ENCODE measurements at regions not wholly inside any gene's neighbourhood (a gene's known extent, or its start where the extent isn't known, plus 50 kb on each side); places are given as distances from the start of the nearest gene placed in this dataset.

GRCh38 chr13:73481886-73482445 is 423.2 kb downstream of the KLF5 start:
- no peak overlapping the region for H3K9ac ChIP-seq
- H3K79me2 ChIP-seq = no peaks in the 10 kb centered on the region
- H2AFZ ChIP-seq = no peak overlapping the region
- H3K4me2 ChIP-seq (ENCODE audit: low read length) = no peak overlapping the region
- no peaks in the 10 kb centered on the region for H3K27me3 ChIP-seq (ENCODE audit: control insufficient read depth, insufficient read depth, low read length)
- H3K27ac ChIP-seq = no peak overlapping the region
- no peak for TF ChIP-seq CTCF (IDR thresholded peaks at IDR 0.05)
- no peaks in the 10 kb centered on the region for H3K4me1 ChIP-seq
- no peak overlapping the region for H3K4me3 ChIP-seq (ENCODE audit: low read depth, low read length)
- H3K36me3 ChIP-seq (ENCODE audit: control insufficient read depth, insufficient read depth, low read length) = no peaks in the 10 kb centered on the region
- H3K9me3 ChIP-seq (ENCODE audit: control insufficient read depth, low read length) = no peaks in the 10 kb centered on the region

- no peak overlapping the region for H2AFZ ChIP-seq
- H3K27ac ChIP-seq = no peak overlapping the region
These were observed 422.2 kb downstream of the KLF5 start for GRCh38 chr13:73480779-73481559.

GRCh38 chr13:73479856-73480255 is 421.1 kb downstream of the KLF5 start:
- no peaks in the 10 kb centered on the region for H3K9me3 ChIP-seq (ENCODE audit: control insufficient read depth, low read length)
- H3K4me3 ChIP-seq (ENCODE audit: low read depth, low read length) = no peak overlapping the region

More at GRCh38 chr13:73480779-73481559, 422.2 kb downstream of the KLF5 start:
- H3K4me1 ChIP-seq = no peaks in the 10 kb centered on the region
- H3K9me3 ChIP-seq (ENCODE audit: control insufficient read depth, low read length) = no peaks in the 10 kb centered on the region
- H3K27me3 ChIP-seq (ENCODE audit: control insufficient read depth, insufficient read depth, low read length) = no peaks in the 10 kb centered on the region
- no peak overlapping the region for H3K9ac ChIP-seq
- H3K36me3 ChIP-seq (ENCODE audit: control insufficient read depth, insufficient read depth, low read length) = no peaks in the 10 kb centered on the region
- TF ChIP-seq CTCF (IDR thresholded peaks at IDR 0.05) = no peak
- no peaks in the 10 kb centered on the region for H3K79me2 ChIP-seq
- no peak overlapping the region for H3K4me2 ChIP-seq (ENCODE audit: low read length)
- no peak overlapping the region for H3K4me3 ChIP-seq (ENCODE audit: low read depth, low read length)

GRCh38 chr13:73479351-73479750 is 420.5 kb downstream of the KLF5 start:
- H3K4me3 ChIP-seq (ENCODE audit: low read depth, low read length) = no peak overlapping the region
- H3K36me3 ChIP-seq (ENCODE audit: control insufficient read depth, insufficient read depth, low read length) = no peaks in the 10 kb centered on the region
- no peak overlapping the region for H2AFZ ChIP-seq
- no peaks in the 10 kb centered on the region for H3K9me3 ChIP-seq (ENCODE audit: control insufficient read depth, low read length)
- H3K27me3 ChIP-seq (ENCODE audit: control insufficient read depth, insufficient read depth, low read length) = no peaks in the 10 kb centered on the region
- no peak overlapping the region for H3K4me2 ChIP-seq (ENCODE audit: low read length)
- H3K79me2 ChIP-seq = no peaks in the 10 kb centered on the region
- TF ChIP-seq CTCF (IDR thresholded peaks at IDR 0.05) = no peak
- H3K9ac ChIP-seq = no peak overlapping the region
- no peak overlapping the region for H3K27ac ChIP-seq
- no peaks in the 10 kb centered on the region for H3K4me1 ChIP-seq

More at GRCh38 chr13:73479856-73480255, 421.1 kb downstream of the KLF5 start:
- Histone ChIP-seq H3K27me3 (ENCODE audit: control insufficient read depth, insufficient read depth, low read length) (no peaks in the 10 kb centered on the region), H3K9ac (no peak overlapping the region), H3K4me2 (ENCODE audit: low read length) (no peak overlapping the region), H3K79me2 (no peaks in the 10 kb centered on the region), H3K4me1 (no peaks in the 10 kb centered on the region), H3K27ac (no peak overlapping the region), H3K36me3 (ENCODE audit: control insufficient read depth, insufficient read depth, low read length) (no peaks in the 10 kb centered on the region), H2AFZ (no peak overlapping the region)
- TF ChIP-seq CTCF (IDR thresholded peaks at IDR 0.05) = no peak
